ENCODE measurements at regions not wholly inside any gene's neighbourhood (a gene's known extent, or its start where the extent isn't known, plus 50 kb on each side); places are given as distances from the start of the nearest gene placed in this dataset.

DNA sequence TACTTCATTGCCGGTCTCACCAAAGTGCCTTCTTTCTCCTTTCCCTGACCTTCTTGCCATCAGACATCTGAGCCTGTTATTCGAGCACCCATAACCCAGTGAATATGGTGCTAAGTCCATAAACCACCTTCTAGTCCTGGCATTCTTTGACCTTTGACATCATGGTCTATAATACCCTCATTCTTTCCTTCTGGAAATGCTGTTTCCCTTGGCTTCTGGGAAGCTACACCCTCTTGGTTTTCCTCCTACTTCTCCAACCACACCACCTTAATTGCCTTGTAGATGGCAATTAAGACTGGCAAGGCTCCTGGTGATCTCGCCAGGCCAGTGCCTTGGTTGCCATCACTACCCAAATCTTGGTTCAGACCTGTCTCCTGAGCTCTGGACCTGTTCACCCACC, 56.1 kb upstream of the TRAK1 start:
- TF ChIP-seq TEAD4 (IDR thresholded peaks at IDR 0.05) (no peak), EGR1 (IDR thresholded peaks at IDR 0.05) (no peak), TAF1 (IDR thresholded peaks at IDR 0.05; ENCODE audit: low read depth) (no peak), EP300 (IDR thresholded peaks at IDR 0.05; ENCODE audit: borderline replicate concordance) (no peak), ZBTB7A (IDR thresholded peaks at IDR 0.05; ENCODE audit: low read depth) (no peak)
- TF ChIP-seq, protein P1, sequence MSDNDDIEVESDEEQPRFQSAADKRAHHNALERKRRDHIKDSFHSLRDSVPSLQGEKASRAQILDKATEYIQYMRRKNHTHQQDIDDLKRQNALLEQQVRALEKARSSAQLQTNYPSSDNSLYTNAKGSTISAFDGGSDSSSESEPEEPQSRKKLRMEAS (IDR thresholded peaks at IDR 0.05), result no peak
- TF ChIP-seq, protein P2, sequence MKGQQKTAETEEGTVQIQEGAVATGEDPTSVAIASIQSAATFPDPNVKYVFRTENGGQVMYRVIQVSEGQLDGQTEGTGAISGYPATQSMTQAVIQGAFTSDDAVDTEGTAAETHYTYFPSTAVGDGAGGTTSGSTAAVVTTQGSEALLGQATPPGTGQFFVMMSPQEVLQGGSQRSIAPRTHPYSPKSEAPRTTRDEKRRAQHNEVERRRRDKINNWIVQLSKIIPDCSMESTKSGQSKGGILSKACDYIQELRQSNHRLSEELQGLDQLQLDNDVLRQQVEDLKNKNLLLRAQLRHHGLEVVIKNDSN (IDR thresholded peaks at IDR 0.05), result no peak
